COLO668 (cell line): ENCODE measurements at regions not wholly inside any gene's neighbourhood (a gene's known extent, or its start where the extent isn't known, plus 50 kb on each side); places are given as distances from the start of the nearest gene placed in this dataset.
A peak's percentile ranks its signal among the peaks of the same experiment; 100 is the strongest.
"Not testable (repeated sequence)": the region's sequence is repeated elsewhere in the genome, so short reads cannot be mapped to it uniquely, and the experiment has no call there.

ENCODE experiments used
- DNase-seq: peaks from one replicate; lab custom pipeline; 2025; ENCODE audit not compliant: unreplicated experiment; lab: John Stamatoyannopoulos, UW

- not testable (repeated sequence) for DNase-seq
These were observed 151.5 kb downstream of the PLK2 start for GRCh38 chr5:58308384-58308783.

GRCh38 chr5:58300346-58300895 lies 159.5 kb downstream of the PLK2 start:
- DNase-seq, result no peak

- DNase-seq, result no peak
These were observed 160.6 kb downstream of the PLK2 start for GRCh38 chr5:58299256-58299655.

- DNase-seq, result no peak
These were observed 165.1 kb downstream of the PLK2 start for GRCh38 chr5:58294598-58295305.

- peak; percentile 6 for DNase-seq
These were observed 171.6 kb downstream of the PLK2 start for GRCh38 chr5:58288275-58288674.

GRCh38 chr5:58286741-58287140 lies 173.1 kb downstream of the PLK2 start:
- no peak for DNase-seq

GRCh38 chr5:58285900-58286299 lies 174.0 kb downstream of the PLK2 start:
- DNase-seq, result no peak

GRCh38 chr5:58284886-58285285 lies 175.0 kb downstream of the PLK2 start:
- no peak for DNase-seq

- no peak for DNase-seq
These were observed 178.7 kb downstream of the PLK2 start for GRCh38 chr5:58281189-58281588.

- DNase-seq, result no peak
These were observed 180.6 kb downstream of the PLK2 start for GRCh38 chr5:58279259-58279658.

- no peak for DNase-seq
These were observed 183.5 kb downstream of the PLK2 start for GRCh38 chr5:58276431-58276830.

- no peak for DNase-seq
These were observed 184.4 kb downstream of the PLK2 start for GRCh38 chr5:58275516-58275915.

- no peak for DNase-seq
These were observed 185.7 kb downstream of the PLK2 start for GRCh38 chr5:58274191-58274590.

- no peak for DNase-seq
These were observed 186.2 kb downstream of the PLK2 start for GRCh38 chr5:58273711-58274110.

- DNase-seq, result no peak
These were observed 191.6 kb downstream of the PLK2 start for GRCh38 chr5:58268268-58268667.

GRCh38 chr5:58266402-58266801 lies 193.5 kb downstream of the PLK2 start:
- no peak for DNase-seq

- no peak for DNase-seq
These were observed 194.5 kb downstream of the PLK2 start for GRCh38 chr5:58265246-58265930.

- DNase-seq, result no peak
These were observed 195.6 kb downstream of the PLK2 start for GRCh38 chr5:58264276-58264675.

- DNase-seq, result no peak
These were observed 196.6 kb downstream of the PLK2 start for GRCh38 chr5:58263296-58263695.

- no peak for DNase-seq
These were observed 197.7 kb downstream of the PLK2 start for GRCh38 chr5:58262226-58262625.

- DNase-seq, result no peak
These were observed 198.3 kb downstream of the PLK2 start for GRCh38 chr5:58261605-58262004.

- DNase-seq, result no peak
These were observed 199.6 kb downstream of the PLK2 start for GRCh38 chr5:58260243-58260642.
